Germinal center (tissue), 1 donor: ENCODE measurements at regions not wholly inside any gene's neighbourhood (a gene's known extent, or its start where the extent isn't known, plus 50 kb on each side); places are given as distances from the start of the nearest gene placed in this dataset.

Experiments
- DNase-seq: peaks from one replicate; pipeline ENCODE4 v3.0.0; 2012; ENCODE audit warnings: mixed read lengths, low spot score

- DNase-seq = no peak
Observed at GRCh38 chrX:36930491-36930890, 77.7 kb upstream of the FAM47C start.

- DNase-seq = no peak
Observed at GRCh38 chrX:36947214-36947613, 61.0 kb upstream of the FAM47C start.

- DNase-seq = no peak
Observed at GRCh38 chrX:36950495-36951253, 57.5 kb upstream of the FAM47C start.

GRCh38 chrX:36957425-36958328 is 50.5 kb upstream of the FAM47C start:
- DNase-seq = peak; percentile 1
